Esophagus muscularis mucosa (tissue), 3 donors: ENCODE measurements at regions not wholly inside any gene's neighbourhood (a gene's known extent, or its start where the extent isn't known, plus 50 kb on each side); places are given as distances from the start of the nearest gene placed in this dataset.

Source experiments
- EP300 ChIP-seq: sonication (generic); formaldehyde crosslinking; IDR thresholded peaks from one replicate; pipeline ENCODE4 v1.6.1; 2017; ENCODE audit warnings: antibody characterized with exemption
- TF ChIP-seq, protein P1 (sequence below), 3 experiments: fragments of 200-600 bp in 2 of 3; fragments of 450-650 bp in 1 of 3; sonication (generic) in 2 of 3; IDR thresholded peaks; one replicate each; pipeline ENCODE4 v1.5.1; 2017 to 2019; ENCODE audit warnings: antibody characterized with exemption in 3 of 3, mild to moderate bottlenecking in 2 of 3, moderate library complexity in 1 of 3

GRCh38 chr15:61624950-61625349 lies 395.8 kb upstream of the RORA start:
- TF ChIP-seq, protein P1, sequence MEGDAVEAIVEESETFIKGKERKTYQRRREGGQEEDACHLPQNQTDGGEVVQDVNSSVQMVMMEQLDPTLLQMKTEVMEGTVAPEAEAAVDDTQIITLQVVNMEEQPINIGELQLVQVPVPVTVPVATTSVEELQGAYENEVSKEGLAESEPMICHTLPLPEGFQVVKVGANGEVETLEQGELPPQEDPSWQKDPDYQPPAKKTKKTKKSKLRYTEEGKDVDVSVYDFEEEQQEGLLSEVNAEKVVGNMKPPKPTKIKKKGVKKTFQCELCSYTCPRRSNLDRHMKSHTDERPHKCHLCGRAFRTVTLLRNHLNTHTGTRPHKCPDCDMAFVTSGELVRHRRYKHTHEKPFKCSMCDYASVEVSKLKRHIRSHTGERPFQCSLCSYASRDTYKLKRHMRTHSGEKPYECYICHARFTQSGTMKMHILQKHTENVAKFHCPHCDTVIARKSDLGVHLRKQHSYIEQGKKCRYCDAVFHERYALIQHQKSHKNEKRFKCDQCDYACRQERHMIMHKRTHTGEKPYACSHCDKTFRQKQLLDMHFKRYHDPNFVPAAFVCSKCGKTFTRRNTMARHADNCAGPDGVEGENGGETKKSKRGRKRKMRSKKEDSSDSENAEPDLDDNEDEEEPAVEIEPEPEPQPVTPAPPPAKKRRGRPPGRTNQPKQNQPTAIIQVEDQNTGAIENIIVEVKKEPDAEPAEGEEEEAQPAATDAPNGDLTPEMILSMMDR (IDR thresholded peaks at IDR 0.05), result no peak
- TF ChIP-seq EP300, result no peak
